Pulmonary artery endothelial cell (primary cell): ENCODE measurements at regions not wholly inside any gene's neighbourhood (a gene's known extent, or its start where the extent isn't known, plus 50 kb on each side); places are given as distances from the start of the nearest gene placed in this dataset.

Experiments used
- DNase-seq: peaks from one replicate; pipeline ENCODE4 v3.0.0-alpha.2; 2011; ENCODE audit warnings: low read depth, low spot score

- DNase-seq, result no peak
Measured at GRCh38 chr5:144864118-144864517, 693.4 kb downstream of the KCTD16 start.

GRCh38 chr5:144857454-144857853 lies 686.8 kb downstream of the KCTD16 start:
- no peak for DNase-seq

GRCh38 chr5:144844086-144844485 lies 673.4 kb downstream of the KCTD16 start:
- DNase-seq, result no peak

- no peak for DNase-seq
Measured at GRCh38 chr5:144832416-144832815, 661.7 kb downstream of the KCTD16 start.

- DNase-seq, result no peak
Measured at GRCh38 chr5:144831650-144832049, 661.0 kb downstream of the KCTD16 start.

- no peak for DNase-seq
Measured at GRCh38 chr5:144822503-144822902, 651.8 kb downstream of the KCTD16 start.

GRCh38 chr5:144820278-144820677 lies 649.6 kb downstream of the KCTD16 start:
- DNase-seq, result no peak

- DNase-seq, result no peak
Measured at GRCh38 chr5:144815131-144815530, 644.5 kb downstream of the KCTD16 start.

- DNase-seq, result no peak
Measured at GRCh38 chr5:144812763-144813162, 642.1 kb downstream of the KCTD16 start.

- no peak for DNase-seq
Measured at GRCh38 chr5:144800169-144800568, 629.5 kb downstream of the KCTD16 start.

- no peak for DNase-seq
Measured at GRCh38 chr5:144798595-144798994, 627.9 kb downstream of the KCTD16 start.

GRCh38 chr5:144794922-144795321 lies 624.2 kb downstream of the KCTD16 start:
- DNase-seq, result no peak

- DNase-seq, result no peak
Measured at GRCh38 chr5:144788556-144788955, 617.9 kb downstream of the KCTD16 start.

- DNase-seq, result no peak
Measured at GRCh38 chr5:144788046-144788445, 617.4 kb downstream of the KCTD16 start.

- no peak for DNase-seq
Measured at GRCh38 chr5:144779368-144779767, 608.7 kb downstream of the KCTD16 start.

- DNase-seq, result no peak
Measured at GRCh38 chr5:144778561-144778960, 607.9 kb downstream of the KCTD16 start.

- DNase-seq, result no peak
Measured at GRCh38 chr5:144774197-144774596, 603.5 kb downstream of the KCTD16 start.

- no peak for DNase-seq
Measured at GRCh38 chr5:144773628-144774027, 603.0 kb downstream of the KCTD16 start.

GRCh38 chr5:144771802-144772201 lies 601.1 kb downstream of the KCTD16 start:
- no peak for DNase-seq

GRCh38 chr5:144742361-144742760 lies 571.7 kb downstream of the KCTD16 start:
- no peak for DNase-seq

- DNase-seq, result no peak
Measured at GRCh38 chr5:144731786-144732185, 561.1 kb downstream of the KCTD16 start.

- no peak for DNase-seq
Measured at GRCh38 chr5:144712090-144712489, 541.4 kb downstream of the KCTD16 start.

- DNase-seq, result no peak
Measured at GRCh38 chr5:144711172-144711571, 540.5 kb downstream of the KCTD16 start.

GRCh38 chr5:144710637-144711036 lies 540.0 kb downstream of the KCTD16 start:
- no peak for DNase-seq
